Neural cell (in vitro differentiated cells): ENCODE measurements at regions not wholly inside any gene's neighbourhood (a gene's known extent, or its start where the extent isn't known, plus 50 kb on each side); places are given as distances from the start of the nearest gene placed in this dataset.

Experiments
- EP300 ChIP-seq: fragments of 450-650 bp; conservative IDR thresholded peaks from 2 replicates; pipeline ENCODE4 v1.6.1; 2014; ENCODE audit warnings: antibody characterized with exemption, mild to moderate bottlenecking, moderate library complexity; ENCODE audit not compliant: poor library complexity, severe bottlenecking
- EZH2 ChIP-seq: fragments of 200-600, 300-800 bp; shearing (Covaris generic), sonication (generic); IDR thresholded peaks from 2 replicates; pipeline ENCODE4 v1.6.1; 2014; ENCODE audit warnings: antibody characterized with exemption, low read length, borderline replicate concordance, mild to moderate bottlenecking; ENCODE audit not compliant: insufficient read depth, poor library complexity, severe bottlenecking
- POLR2AphosphoS5 ChIP-seq: IDR thresholded peaks from 2 replicates; pipeline ENCODE4 v1.6.1; 2012
- RAD21 ChIP-seq: fragments of 450-650 bp; conservative IDR thresholded peaks from 2 replicates; pipeline ENCODE4 v1.6.1; 2014; ENCODE audit warnings: antibody characterized with exemption, mild to moderate bottlenecking, moderate library complexity
- TAF1 ChIP-seq: IDR thresholded peaks from 2 replicates; pipeline ENCODE4 v1.6.1; 2012; ENCODE audit warnings: low read depth
- TF ChIP-seq, protein P1 (sequence below): fragments of 450-650 bp; IDR thresholded peaks from 2 replicates; pipeline ENCODE4 v1.5.1; 2014; ENCODE audit warnings: antibody characterized with exemption, mild to moderate bottlenecking, moderate library complexity; ENCODE audit not compliant: poor library complexity, severe bottlenecking
- TF ChIP-seq, protein P2 (sequence below): IDR thresholded peaks from 2 replicates; pipeline ENCODE4 v1.6.1; 2012; ENCODE audit warnings: borderline replicate concordance

DNA sequence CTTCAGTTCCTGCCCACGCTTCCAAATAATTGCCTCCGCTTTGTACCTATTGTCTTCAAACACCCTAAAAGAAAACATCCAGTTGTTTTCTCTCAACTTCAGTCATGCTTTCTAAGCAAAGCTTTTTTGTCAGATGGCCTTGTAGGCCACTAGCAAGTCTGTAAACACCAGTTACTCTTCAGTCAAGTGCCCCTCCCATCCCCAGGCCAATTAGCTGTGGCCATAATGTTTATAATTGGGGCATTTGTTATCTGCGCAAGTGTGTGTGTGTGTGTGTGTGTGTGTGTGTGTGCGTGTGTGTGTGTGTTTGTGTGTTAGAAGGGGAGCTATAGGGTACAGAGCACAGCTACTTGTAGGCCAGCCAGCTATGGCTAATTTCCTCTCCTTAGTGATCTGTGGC lies 272.4 kb upstream of the MARCKS start:
- TF ChIP-seq TAF1 (no peak), POLR2AphosphoS5 (no peak), RAD21 (no peak), EZH2 (no peak), EP300 (no peak)
- TF ChIP-seq, protein P1, sequence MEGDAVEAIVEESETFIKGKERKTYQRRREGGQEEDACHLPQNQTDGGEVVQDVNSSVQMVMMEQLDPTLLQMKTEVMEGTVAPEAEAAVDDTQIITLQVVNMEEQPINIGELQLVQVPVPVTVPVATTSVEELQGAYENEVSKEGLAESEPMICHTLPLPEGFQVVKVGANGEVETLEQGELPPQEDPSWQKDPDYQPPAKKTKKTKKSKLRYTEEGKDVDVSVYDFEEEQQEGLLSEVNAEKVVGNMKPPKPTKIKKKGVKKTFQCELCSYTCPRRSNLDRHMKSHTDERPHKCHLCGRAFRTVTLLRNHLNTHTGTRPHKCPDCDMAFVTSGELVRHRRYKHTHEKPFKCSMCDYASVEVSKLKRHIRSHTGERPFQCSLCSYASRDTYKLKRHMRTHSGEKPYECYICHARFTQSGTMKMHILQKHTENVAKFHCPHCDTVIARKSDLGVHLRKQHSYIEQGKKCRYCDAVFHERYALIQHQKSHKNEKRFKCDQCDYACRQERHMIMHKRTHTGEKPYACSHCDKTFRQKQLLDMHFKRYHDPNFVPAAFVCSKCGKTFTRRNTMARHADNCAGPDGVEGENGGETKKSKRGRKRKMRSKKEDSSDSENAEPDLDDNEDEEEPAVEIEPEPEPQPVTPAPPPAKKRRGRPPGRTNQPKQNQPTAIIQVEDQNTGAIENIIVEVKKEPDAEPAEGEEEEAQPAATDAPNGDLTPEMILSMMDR, result no peak
- TF ChIP-seq, protein P2, sequence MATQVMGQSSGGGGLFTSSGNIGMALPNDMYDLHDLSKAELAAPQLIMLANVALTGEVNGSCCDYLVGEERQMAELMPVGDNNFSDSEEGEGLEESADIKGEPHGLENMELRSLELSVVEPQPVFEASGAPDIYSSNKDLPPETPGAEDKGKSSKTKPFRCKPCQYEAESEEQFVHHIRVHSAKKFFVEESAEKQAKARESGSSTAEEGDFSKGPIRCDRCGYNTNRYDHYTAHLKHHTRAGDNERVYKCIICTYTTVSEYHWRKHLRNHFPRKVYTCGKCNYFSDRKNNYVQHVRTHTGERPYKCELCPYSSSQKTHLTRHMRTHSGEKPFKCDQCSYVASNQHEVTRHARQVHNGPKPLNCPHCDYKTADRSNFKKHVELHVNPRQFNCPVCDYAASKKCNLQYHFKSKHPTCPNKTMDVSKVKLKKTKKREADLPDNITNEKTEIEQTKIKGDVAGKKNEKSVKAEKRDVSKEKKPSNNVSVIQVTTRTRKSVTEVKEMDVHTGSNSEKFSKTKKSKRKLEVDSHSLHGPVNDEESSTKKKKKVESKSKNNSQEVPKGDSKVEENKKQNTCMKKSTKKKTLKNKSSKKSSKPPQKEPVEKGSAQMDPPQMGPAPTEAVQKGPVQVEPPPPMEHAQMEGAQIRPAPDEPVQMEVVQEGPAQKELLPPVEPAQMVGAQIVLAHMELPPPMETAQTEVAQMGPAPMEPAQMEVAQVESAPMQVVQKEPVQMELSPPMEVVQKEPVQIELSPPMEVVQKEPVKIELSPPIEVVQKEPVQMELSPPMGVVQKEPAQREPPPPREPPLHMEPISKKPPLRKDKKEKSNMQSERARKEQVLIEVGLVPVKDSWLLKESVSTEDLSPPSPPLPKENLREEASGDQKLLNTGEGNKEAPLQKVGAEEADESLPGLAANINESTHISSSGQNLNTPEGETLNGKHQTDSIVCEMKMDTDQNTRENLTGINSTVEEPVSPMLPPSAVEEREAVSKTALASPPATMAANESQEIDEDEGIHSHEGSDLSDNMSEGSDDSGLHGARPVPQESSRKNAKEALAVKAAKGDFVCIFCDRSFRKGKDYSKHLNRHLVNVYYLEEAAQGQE, result no peak
